ENCODE measurements at regions not wholly inside any gene's neighbourhood (a gene's known extent, or its start where the extent isn't known, plus 50 kb on each side); places are given as distances from the start of the nearest gene placed in this dataset.

DNA sequence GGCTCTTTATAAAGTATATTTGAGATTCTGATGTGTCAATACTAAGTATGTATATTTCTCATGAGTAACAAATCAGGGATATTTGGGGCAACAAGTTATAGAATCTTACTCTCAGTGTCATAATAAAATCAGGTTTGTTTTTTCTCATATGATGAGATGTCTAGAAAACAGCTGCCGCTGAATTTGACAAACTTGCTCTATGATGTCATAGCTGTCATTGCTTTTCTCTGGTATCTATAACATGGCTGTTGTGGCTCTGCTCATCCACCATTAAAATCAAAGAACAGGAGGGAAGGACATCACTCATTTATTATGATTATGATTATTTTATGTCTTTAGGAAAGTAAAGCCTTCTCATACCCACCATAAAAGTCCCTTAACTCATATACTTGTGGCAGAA is 417.2 kb upstream of the LRRTM4 start:
- TF ChIP-seq, protein P1, sequence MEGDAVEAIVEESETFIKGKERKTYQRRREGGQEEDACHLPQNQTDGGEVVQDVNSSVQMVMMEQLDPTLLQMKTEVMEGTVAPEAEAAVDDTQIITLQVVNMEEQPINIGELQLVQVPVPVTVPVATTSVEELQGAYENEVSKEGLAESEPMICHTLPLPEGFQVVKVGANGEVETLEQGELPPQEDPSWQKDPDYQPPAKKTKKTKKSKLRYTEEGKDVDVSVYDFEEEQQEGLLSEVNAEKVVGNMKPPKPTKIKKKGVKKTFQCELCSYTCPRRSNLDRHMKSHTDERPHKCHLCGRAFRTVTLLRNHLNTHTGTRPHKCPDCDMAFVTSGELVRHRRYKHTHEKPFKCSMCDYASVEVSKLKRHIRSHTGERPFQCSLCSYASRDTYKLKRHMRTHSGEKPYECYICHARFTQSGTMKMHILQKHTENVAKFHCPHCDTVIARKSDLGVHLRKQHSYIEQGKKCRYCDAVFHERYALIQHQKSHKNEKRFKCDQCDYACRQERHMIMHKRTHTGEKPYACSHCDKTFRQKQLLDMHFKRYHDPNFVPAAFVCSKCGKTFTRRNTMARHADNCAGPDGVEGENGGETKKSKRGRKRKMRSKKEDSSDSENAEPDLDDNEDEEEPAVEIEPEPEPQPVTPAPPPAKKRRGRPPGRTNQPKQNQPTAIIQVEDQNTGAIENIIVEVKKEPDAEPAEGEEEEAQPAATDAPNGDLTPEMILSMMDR (IDR thresholded peaks at IDR 0.05; ENCODE audit: insufficient read depth, low read length): no peak
- no peak for TF ChIP-seq POLR2AphosphoS5 (IDR thresholded peaks at IDR 0.05; ENCODE audit: low read depth)
